ENCODE measurements at regions not wholly inside any gene's neighbourhood (a gene's known extent, or its start where the extent isn't known, plus 50 kb on each side); places are given as distances from the start of the nearest gene placed in this dataset.

DNA sequence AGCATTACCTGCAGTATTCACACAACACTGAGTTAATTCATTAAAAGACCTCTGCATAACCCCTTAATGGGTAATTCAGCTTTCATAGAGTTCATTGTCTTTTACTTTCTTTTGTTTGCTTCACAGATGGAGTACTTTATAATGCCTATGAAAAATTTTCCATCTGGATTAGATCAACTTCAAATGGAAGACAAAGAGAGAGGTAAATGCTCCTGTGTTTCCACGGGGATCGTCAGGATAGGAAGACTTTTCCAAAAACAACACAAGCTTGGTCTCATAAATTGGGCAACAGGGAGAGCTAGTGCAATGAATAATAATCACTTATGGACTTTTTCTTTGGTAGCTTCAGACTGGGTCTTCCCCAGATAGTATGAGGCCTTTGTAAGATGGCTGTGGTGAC, 100.7 kb downstream of the ICOS start:
- dilution Hi-C loops (cut with MboI; ENCODE audit: extremely low pct_ligation_motif_present, low sequenced_read_pairs), result no loop called here
- no peak for FAIRE-seq

DNA sequence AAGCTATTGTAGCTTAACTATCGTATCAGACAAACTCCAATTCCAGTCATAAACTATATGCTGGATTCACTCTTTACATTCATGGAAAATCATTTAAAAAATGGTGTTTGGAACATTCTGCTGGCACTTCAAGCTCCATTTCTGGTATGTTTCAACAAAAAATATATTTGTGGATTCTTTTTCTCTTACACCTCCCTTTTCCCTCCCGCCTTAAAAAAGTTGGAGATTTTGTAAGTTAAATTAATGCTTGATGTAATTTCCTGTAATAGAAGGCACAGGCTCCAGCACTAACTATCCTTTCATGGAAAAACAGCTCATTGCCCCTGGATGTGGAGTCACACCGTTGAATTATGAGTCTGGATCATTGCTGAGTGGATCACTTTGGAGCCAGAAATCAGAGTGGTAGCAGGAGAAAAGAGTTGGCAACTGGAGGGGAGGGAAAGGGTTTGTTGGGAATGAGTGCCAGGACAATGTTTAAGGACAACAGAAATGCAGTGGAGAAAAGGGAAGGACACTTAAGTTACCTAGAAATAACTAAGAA, 102.8 kb downstream of the ICOS start:
- H3K27me3 ChIP-seq (ENCODE audit: control insufficient read depth, extremely low read depth, insufficient read depth, low read length), result no peaks in the 10 kb centered on the region
- no peaks in the 10 kb centered on the region for H4K20me1 ChIP-seq (ENCODE audit: control insufficient read depth, extremely low read depth, insufficient read depth, low read length)
- no peak overlapping the region for H3K27ac ChIP-seq (ENCODE audit: control insufficient read depth, insufficient read depth, low read length)
- no peaks in the 10 kb centered on the region for H3K36me3 ChIP-seq (ENCODE audit: control insufficient read depth in 2 of 2, extremely low read depth in 1 of 2, insufficient read depth in 2 of 2, low read length in 2 of 2)
- H2AFZ ChIP-seq (ENCODE audit: control insufficient read depth, low read length), result no peak overlapping the region
- H3K9ac ChIP-seq (ENCODE audit: control insufficient read depth, extremely low read depth, insufficient read depth, low read length), result no peak overlapping the region
- H3K9me3 ChIP-seq (ENCODE audit: control insufficient read depth, low read depth, low read length), result no peaks in the 10 kb centered on the region
- H3K4me3 ChIP-seq (ENCODE audit: control insufficient read depth in 2 of 3, extremely low read depth in 1 of 3, insufficient read depth in 2 of 3, low read depth in 1 of 3, low read length in 3 of 3), result no peak overlapping the region
- no peaks in the 10 kb centered on the region for H3K9me1 ChIP-seq (ENCODE audit: control insufficient read depth, extremely low read depth, insufficient read depth, low read length)
- no peak for FAIRE-seq
- no peak overlapping the region for H3K4me2 ChIP-seq (ENCODE audit: control insufficient read depth, extremely low read depth, insufficient read depth, low read depth, low read length)
- dilution Hi-C loops (cut with MboI; ENCODE audit: extremely low pct_ligation_motif_present, low sequenced_read_pairs), result no loop called here
- no peaks in the 10 kb centered on the region for H3K79me2 ChIP-seq (ENCODE audit: control insufficient read depth, insufficient read depth, low read length)
- DNase-seq (ENCODE audit: low read depth, low spot score), result no peak
- TF ChIP-seq, protein P1, sequence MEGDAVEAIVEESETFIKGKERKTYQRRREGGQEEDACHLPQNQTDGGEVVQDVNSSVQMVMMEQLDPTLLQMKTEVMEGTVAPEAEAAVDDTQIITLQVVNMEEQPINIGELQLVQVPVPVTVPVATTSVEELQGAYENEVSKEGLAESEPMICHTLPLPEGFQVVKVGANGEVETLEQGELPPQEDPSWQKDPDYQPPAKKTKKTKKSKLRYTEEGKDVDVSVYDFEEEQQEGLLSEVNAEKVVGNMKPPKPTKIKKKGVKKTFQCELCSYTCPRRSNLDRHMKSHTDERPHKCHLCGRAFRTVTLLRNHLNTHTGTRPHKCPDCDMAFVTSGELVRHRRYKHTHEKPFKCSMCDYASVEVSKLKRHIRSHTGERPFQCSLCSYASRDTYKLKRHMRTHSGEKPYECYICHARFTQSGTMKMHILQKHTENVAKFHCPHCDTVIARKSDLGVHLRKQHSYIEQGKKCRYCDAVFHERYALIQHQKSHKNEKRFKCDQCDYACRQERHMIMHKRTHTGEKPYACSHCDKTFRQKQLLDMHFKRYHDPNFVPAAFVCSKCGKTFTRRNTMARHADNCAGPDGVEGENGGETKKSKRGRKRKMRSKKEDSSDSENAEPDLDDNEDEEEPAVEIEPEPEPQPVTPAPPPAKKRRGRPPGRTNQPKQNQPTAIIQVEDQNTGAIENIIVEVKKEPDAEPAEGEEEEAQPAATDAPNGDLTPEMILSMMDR (optimal IDR thresholded peaks at IDR 0.05 in 1 of 3, IDR thresholded peaks at IDR 0.05 in 1 of 3, conservative IDR thresholded peaks at IDR 0.05 in 1 of 3; ENCODE audit: extremely low read depth in 1 of 3, insufficient read depth in 2 of 3, low read length in 3 of 3), result no peak
- no peak for TF ChIP-seq EZH2 (IDR thresholded peaks at IDR 0.05; ENCODE audit: low read length)
- no peaks in the 10 kb centered on the region for H3K4me1 ChIP-seq (ENCODE audit: control insufficient read depth, extremely low read depth, insufficient read depth, low read length)

More for the DNA sequence above, 100.7 kb downstream of the ICOS start:
- Histone ChIP-seq H3K9me3 (ENCODE audit: control insufficient read depth, low read depth, low read length) (no peaks in the 10 kb centered on the region), H3K4me2 (ENCODE audit: control insufficient read depth, extremely low read depth, insufficient read depth, low read depth, low read length) (no peak overlapping the region), H3K4me1 (ENCODE audit: control insufficient read depth, extremely low read depth, insufficient read depth, low read length) (no peaks in the 10 kb centered on the region), H3K36me3 (ENCODE audit: control insufficient read depth in 2 of 2, extremely low read depth in 1 of 2, insufficient read depth in 2 of 2, low read length in 2 of 2) (no peaks in the 10 kb centered on the region), H3K27me3 (ENCODE audit: control insufficient read depth, extremely low read depth, insufficient read depth, low read length) (no peaks in the 10 kb centered on the region), H4K20me1 (ENCODE audit: control insufficient read depth, extremely low read depth, insufficient read depth, low read length) (no peaks in the 10 kb centered on the region), H3K9me1 (ENCODE audit: control insufficient read depth, extremely low read depth, insufficient read depth, low read length) (no peaks in the 10 kb centered on the region), H2AFZ (ENCODE audit: control insufficient read depth, low read length) (no peak overlapping the region), H3K9ac (ENCODE audit: control insufficient read depth, extremely low read depth, insufficient read depth, low read length) (no peak overlapping the region), H3K4me3 (ENCODE audit: control insufficient read depth in 2 of 3, extremely low read depth in 1 of 3, insufficient read depth in 2 of 3, low read depth in 1 of 3, low read length in 3 of 3) (no peak overlapping the region), H3K27ac (ENCODE audit: control insufficient read depth, insufficient read depth, low read length) (no peak overlapping the region), H3K79me2 (ENCODE audit: control insufficient read depth, insufficient read depth, low read length) (no peaks in the 10 kb centered on the region)
- TF ChIP-seq, protein P1 (optimal IDR thresholded peaks at IDR 0.05 in 1 of 3, IDR thresholded peaks at IDR 0.05 in 1 of 3, conservative IDR thresholded peaks at IDR 0.05 in 1 of 3; ENCODE audit: extremely low read depth in 1 of 3, insufficient read depth in 2 of 3, low read length in 3 of 3), result no peak
- TF ChIP-seq EZH2 (IDR thresholded peaks at IDR 0.05; ENCODE audit: low read length), result no peak
- DNase-seq (ENCODE audit: low read depth, low spot score), result no peak

Data from keratinocyte (primary cell).